Right kidney (tissue), 1 donor: ENCODE measurements at regions not wholly inside any gene's neighbourhood (a gene's known extent, or its start where the extent isn't known, plus 50 kb on each side); places are given as distances from the start of the nearest gene placed in this dataset.
A peak's percentile ranks its signal among the peaks of the same experiment; 100 is the strongest.
"Not testable (repeated sequence)": the region's sequence is repeated elsewhere in the genome, so short reads cannot be mapped to it uniquely, and the experiment has no call there.

Experiments used
- DNase-seq: peaks from one replicate; pipeline ENCODE4 v3.0.0-alpha.2; 2016

GRCh38 chr17:30638968-30639367 is 161.8 kb downstream of the GOSR1 start:
- DNase-seq = not testable (repeated sequence)

GRCh38 chr17:30631651-30632050 is 154.4 kb downstream of the GOSR1 start:
- not testable (repeated sequence) for DNase-seq

GRCh38 chr17:30625380-30625779 is 148.2 kb downstream of the GOSR1 start:
- DNase-seq = not testable (repeated sequence)

GRCh38 chr17:30624180-30624579 is 147.0 kb downstream of the GOSR1 start:
- not testable (repeated sequence) for DNase-seq

- DNase-seq = not testable (repeated sequence)
Observed at GRCh38 chr17:30609682-30610081, 132.5 kb downstream of the GOSR1 start.

- no peak for DNase-seq
Observed at GRCh38 chr17:30605523-30605922, 128.3 kb downstream of the GOSR1 start.

GRCh38 chr17:30605027-30605426 is 127.8 kb downstream of the GOSR1 start:
- DNase-seq = no peak

- not testable (repeated sequence) for DNase-seq
Observed at GRCh38 chr17:30602396-30602795, 125.2 kb downstream of the GOSR1 start.

- DNase-seq = peak; percentile 5
Observed at GRCh38 chr17:30601984-30602383, 124.8 kb downstream of the GOSR1 start.

- DNase-seq = peak; percentile 82
Observed at GRCh38 chr17:30600830-30601494, 123.8 kb downstream of the GOSR1 start.

GRCh38 chr17:30600060-30600829 is 123.0 kb downstream of the GOSR1 start:
- peak; percentile 99 for DNase-seq

GRCh38 chr17:30599428-30600059 is 122.3 kb downstream of the GOSR1 start:
- DNase-seq = no peak

- DNase-seq = no peak
Observed at GRCh38 chr17:30597776-30598288, 120.6 kb downstream of the GOSR1 start.

- not testable (repeated sequence) for DNase-seq
Observed at GRCh38 chr17:30596948-30597775, 120.0 kb downstream of the GOSR1 start.

GRCh38 chr17:30594953-30595371 is 117.8 kb downstream of the GOSR1 start:
- DNase-seq = not testable (repeated sequence)

GRCh38 chr17:30594223-30594952 is 117.2 kb downstream of the GOSR1 start:
- peak; percentile 8 for DNase-seq

- no peak for DNase-seq
Observed at GRCh38 chr17:30590081-30590733, 113.0 kb downstream of the GOSR1 start.

- DNase-seq = no peak
Observed at GRCh38 chr17:30589431-30589830, 112.2 kb downstream of the GOSR1 start.

GRCh38 chr17:30588798-30589247 is 111.6 kb downstream of the GOSR1 start:
- DNase-seq = no peak

GRCh38 chr17:30586818-30587595 is 109.8 kb downstream of the GOSR1 start:
- DNase-seq = no peak
